Neural progenitor cell (in vitro differentiated cells): ENCODE measurements at regions not wholly inside any gene's neighbourhood (a gene's known extent, or its start where the extent isn't known, plus 50 kb on each side); places are given as distances from the start of the nearest gene placed in this dataset.

Experiments used
- DNase-seq: peaks from one replicate; pipeline ENCODE4 v3.0.0-alpha.2; 2016; ENCODE audit warnings: low spot score
- H2AFZ ChIP-seq: fragments of 200-600 bp; sonication (generic); replicated peaks from 2 replicates; pipeline ENCODE4 v1.6.1; 2016; ENCODE audit warnings: antibody characterized with exemption
- H3F3A ChIP-seq: fragments of 200-600 bp; sonication (generic); 2 replicates; pipeline ENCODE4 v1.6.1; 2016; ENCODE audit warnings: antibody characterized with exemption, low read depth
- H3K27ac ChIP-seq: fragments of 200-600 bp; sonication (generic); 2 replicates; pipeline ENCODE4 v1.5.1; 2016; ENCODE audit warnings: mild to moderate bottlenecking
- H3K27me3 ChIP-seq: fragments of 200-600 bp; sonication (generic); 2 replicates; pipeline ENCODE4 v1.6.1; 2016; ENCODE audit warnings: mild to moderate bottlenecking, moderate library complexity
- H3K36me3 ChIP-seq: fragments of 200-600 bp; sonication (generic); 2 replicates; pipeline ENCODE4 v1.5.1; 2016
- H3K4me1 ChIP-seq: fragments of 200-600 bp; sonication (generic); 2 replicates; pipeline ENCODE4 v1.6.1; 2016; ENCODE audit warnings: mixed run types
- H3K4me2 ChIP-seq: fragments of 200-600 bp; sonication (generic); 2 replicates; pipeline ENCODE4 v1.6.1; 2016
- H3K4me3 ChIP-seq: fragments of 200-600 bp; sonication (generic); 2 replicates; pipeline ENCODE4 v1.5.1; 2016
- H3K79me2 ChIP-seq: fragments of 200-600 bp; sonication (generic); 2 replicates; pipeline ENCODE4 v1.6.1; 2016; ENCODE audit warnings: low read depth
- H3K9ac ChIP-seq: fragments of 200-600 bp; sonication (generic); 2 replicates; pipeline ENCODE4 v1.6.1; 2016
- H3K9me3 ChIP-seq: fragments of 200-600 bp; sonication (generic); 2 replicates; pipeline ENCODE4 v1.5.1; 2016; ENCODE audit warnings: low read depth
- H4K20me1 ChIP-seq: fragments of 200-600 bp; sonication (generic); 2 replicates; pipeline ENCODE4 v1.6.1; 2016; ENCODE audit warnings: low read depth
- H3K27ac Mint-ChIP-seq: 3 replicates; pipeline ENCODE4 v1.8.0; 2021; ENCODE audit warnings: mixed read lengths
- H3K27me3 Mint-ChIP-seq: 2 replicates; pipeline ENCODE4 v1.8.0; 2022; ENCODE audit warnings: low read depth, mild to moderate bottlenecking, inconsistent platforms, moderate library complexity, mixed read lengths; ENCODE audit not compliant: insufficient read depth
- H3K36me3 Mint-ChIP-seq: 3 replicates; pipeline ENCODE4 v1.8.0; 2021; ENCODE audit warnings: mixed read lengths
- H3K4me1 Mint-ChIP-seq: 3 replicates; pipeline ENCODE4 v1.8.0; 2021; ENCODE audit warnings: mixed read lengths
- H3K4me3 Mint-ChIP-seq: 3 replicates; pipeline ENCODE4 v1.8.0; 2021; ENCODE audit warnings: mild to moderate bottlenecking, moderate library complexity, mixed read lengths
- H3K9me3 Mint-ChIP-seq: 3 replicates; pipeline ENCODE4 v1.8.0; 2020; ENCODE audit warnings: mixed read lengths
- CTCF ChIP-seq: fragments of 200-600 bp; sonication (generic); IDR thresholded peaks from 2 replicates; pipeline ENCODE4 v1.5.1; 2017; ENCODE audit warnings: antibody characterized with exemption, mild to moderate bottlenecking
- EZH2 ChIP-seq: fragments of 200-600 bp; sonication (generic); IDR thresholded peaks from 2 replicates; pipeline ENCODE4 v1.6.1; 2017; ENCODE audit warnings: antibody characterized with exemption, mild to moderate bottlenecking, moderate library complexity
- EZH2phosphoT487 ChIP-seq: fragments of 200-600 bp; sonication (generic); IDR thresholded peaks from 2 replicates; pipeline ENCODE4 v1.6.1; 2017; ENCODE audit warnings: antibody characterized with exemption

DNA sequence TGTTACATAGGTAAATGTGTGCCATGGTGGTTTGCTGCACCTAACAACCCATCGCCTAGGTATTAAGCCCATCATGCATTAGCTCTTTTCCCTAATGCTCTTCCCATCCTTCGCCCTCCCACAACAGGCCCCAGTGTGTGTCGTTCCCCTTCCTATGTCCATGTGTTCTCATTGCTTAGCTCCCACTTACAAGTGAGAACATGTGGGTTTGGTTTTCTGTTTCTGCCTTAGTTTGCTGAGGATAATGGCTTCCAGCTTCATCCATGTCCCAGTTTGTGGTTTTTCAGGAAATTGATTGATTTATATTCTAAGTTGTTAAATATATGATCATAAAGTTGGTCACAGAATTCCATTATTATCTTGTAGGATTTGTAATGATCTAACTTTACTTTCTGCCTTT is 85.3 kb upstream of the CAST start:
- no peak overlapping the region for H3K4me3 Mint-ChIP-seq

GRCh38 chr5:96577909-96578308 is 84.3 kb upstream of the CAST start:
- Histone ChIP-seq H3F3A (no peaks in the 10 kb centered on the region), H3K4me2 (no peak overlapping the region), H3K9me3 (no peaks in the 10 kb centered on the region), H3K36me3 (no peaks in the 10 kb centered on the region), H3K4me3 (no peak overlapping the region), H4K20me1 (no peaks in the 10 kb centered on the region), H3K4me1 (no peaks in the 10 kb centered on the region), H3K27me3 (no peaks in the 10 kb centered on the region), H3K27ac (no peak overlapping the region), H2AFZ (no peak overlapping the region), H3K9ac (no peak overlapping the region), H3K79me2 (no peaks in the 10 kb centered on the region)
- Mint-ChIP-seq H3K9me3 (no peaks in the 10 kb centered on the region), H3K4me3 (no peak overlapping the region), H3K27ac (no peak overlapping the region), H3K27me3 (no peaks in the 10 kb centered on the region), H3K36me3 (no peaks in the 10 kb centered on the region), H3K4me1 (peaks cover 5% of the 10 kb centered on the region)
- no peak for DNase-seq
- TF ChIP-seq CTCF (no peak), EZH2 (no peak), EZH2phosphoT487 (no peak)

More for the DNA sequence above, 85.3 kb upstream of the CAST start:
- Histone ChIP-seq H3K36me3 (no peaks in the 10 kb centered on the region), H3K79me2 (no peaks in the 10 kb centered on the region), H3K9ac (no peak overlapping the region), H3F3A (no peaks in the 10 kb centered on the region), H2AFZ (no peak overlapping the region), H3K4me1 (no peaks in the 10 kb centered on the region), H4K20me1 (no peaks in the 10 kb centered on the region), H3K27ac (no peak overlapping the region), H3K4me3 (no peak overlapping the region), H3K27me3 (no peaks in the 10 kb centered on the region), H3K4me2 (no peak overlapping the region), H3K9me3 (no peaks in the 10 kb centered on the region)
- H3K36me3 Mint-ChIP-seq: no peaks in the 10 kb centered on the region
- no peaks in the 10 kb centered on the region for H3K27me3 Mint-ChIP-seq
- DNase-seq: no peak
- peaks cover under 1% of the 10 kb centered on the region for H3K4me1 Mint-ChIP-seq
- TF ChIP-seq EZH2phosphoT487: no peak
- no peak for TF ChIP-seq CTCF
- TF ChIP-seq EZH2: no peak
- no peaks in the 10 kb centered on the region for H3K9me3 Mint-ChIP-seq
- no peak overlapping the region for H3K27ac Mint-ChIP-seq

GRCh38 chr5:96579711-96580110 is 82.5 kb upstream of the CAST start:
- no peak overlapping the region for H3K4me3 Mint-ChIP-seq
- Histone ChIP-seq H2AFZ (no peak overlapping the region), H3K36me3 (no peaks in the 10 kb centered on the region), H3K27me3 (no peaks in the 10 kb centered on the region), H3K4me1 (no peaks in the 10 kb centered on the region), H3K4me2 (no peak overlapping the region), H3K79me2 (no peaks in the 10 kb centered on the region), H3K9ac (no peak overlapping the region), H4K20me1 (no peaks in the 10 kb centered on the region), H3K27ac (no peak overlapping the region), H3K9me3 (no peaks in the 10 kb centered on the region), H3K4me3 (no peak overlapping the region), H3F3A (no peaks in the 10 kb centered on the region)
- DNase-seq: no peak
- no peak for TF ChIP-seq EZH2phosphoT487
- no peak for TF ChIP-seq EZH2
- TF ChIP-seq CTCF: no peak
- H3K27ac Mint-ChIP-seq: no peak overlapping the region
- H3K36me3 Mint-ChIP-seq: no peaks in the 10 kb centered on the region
- peaks cover 5% of the 10 kb centered on the region for H3K4me1 Mint-ChIP-seq
- peaks cover 2% of the 10 kb centered on the region for H3K27me3 Mint-ChIP-seq
- no peaks in the 10 kb centered on the region for H3K9me3 Mint-ChIP-seq
